Mammary epithelial cell (primary cell): ENCODE measurements at regions not wholly inside any gene's neighbourhood (a gene's known extent, or its start where the extent isn't known, plus 50 kb on each side); places are given as distances from the start of the nearest gene placed in this dataset.

Experiments
- EZH2 ChIP-seq: IDR thresholded peaks from 2 replicates; pipeline ENCODE4 v1.6.1; 2012; ENCODE audit warnings: low read length, inconsistent platforms, borderline replicate concordance
- TF ChIP-seq, protein P1 (sequence below), 2 donors: IDR thresholded peaks in 1 of 2; conservative IDR thresholded peaks in 1 of 2; 2 replicates each; pipeline ENCODE4 v1.5.1; 2011 to 2012; ENCODE audit warnings: inconsistent platforms in 2 of 2, low read length in 2 of 2, mild to moderate bottlenecking in 2 of 2, control low read depth in 1 of 2, low read depth in 1 of 2; ENCODE audit not compliant: insufficient read depth in 1 of 2; ENCODE audit errors: extremely low read depth in 1 of 2

DNA sequence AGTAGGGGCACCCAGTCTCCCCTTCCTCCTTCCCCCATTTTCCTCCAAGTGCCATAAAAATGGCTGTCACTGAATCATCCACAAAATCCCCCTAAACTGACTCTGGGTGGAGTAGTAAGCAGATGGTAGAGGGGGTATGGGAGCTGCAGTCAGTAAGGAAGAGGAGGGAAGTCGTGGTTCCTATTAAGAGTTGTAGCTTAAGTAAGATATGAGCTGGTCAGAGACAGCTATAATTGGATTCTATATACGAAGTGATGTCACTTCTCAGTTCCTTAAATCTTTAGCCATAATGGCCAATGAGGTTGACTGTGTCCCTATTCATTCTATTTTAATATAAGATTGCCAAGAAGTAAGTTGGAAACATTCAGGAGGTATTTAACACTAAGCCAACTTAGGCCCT lies 131.7 kb downstream of the SLC16A9 start:
- TF ChIP-seq, protein P1, sequence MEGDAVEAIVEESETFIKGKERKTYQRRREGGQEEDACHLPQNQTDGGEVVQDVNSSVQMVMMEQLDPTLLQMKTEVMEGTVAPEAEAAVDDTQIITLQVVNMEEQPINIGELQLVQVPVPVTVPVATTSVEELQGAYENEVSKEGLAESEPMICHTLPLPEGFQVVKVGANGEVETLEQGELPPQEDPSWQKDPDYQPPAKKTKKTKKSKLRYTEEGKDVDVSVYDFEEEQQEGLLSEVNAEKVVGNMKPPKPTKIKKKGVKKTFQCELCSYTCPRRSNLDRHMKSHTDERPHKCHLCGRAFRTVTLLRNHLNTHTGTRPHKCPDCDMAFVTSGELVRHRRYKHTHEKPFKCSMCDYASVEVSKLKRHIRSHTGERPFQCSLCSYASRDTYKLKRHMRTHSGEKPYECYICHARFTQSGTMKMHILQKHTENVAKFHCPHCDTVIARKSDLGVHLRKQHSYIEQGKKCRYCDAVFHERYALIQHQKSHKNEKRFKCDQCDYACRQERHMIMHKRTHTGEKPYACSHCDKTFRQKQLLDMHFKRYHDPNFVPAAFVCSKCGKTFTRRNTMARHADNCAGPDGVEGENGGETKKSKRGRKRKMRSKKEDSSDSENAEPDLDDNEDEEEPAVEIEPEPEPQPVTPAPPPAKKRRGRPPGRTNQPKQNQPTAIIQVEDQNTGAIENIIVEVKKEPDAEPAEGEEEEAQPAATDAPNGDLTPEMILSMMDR (conservative IDR thresholded peaks at IDR 0.05 in 1 of 2, IDR thresholded peaks at IDR 0.05 in 1 of 2; ENCODE audit: extremely low read depth in 1 of 2, insufficient read depth in 1 of 2, low read depth in 1 of 2, low read length in 2 of 2), result no peak
- no peak for TF ChIP-seq EZH2
